GM21526 (cell line): ENCODE measurements at regions not wholly inside any gene's neighbourhood (a gene's known extent, or its start where the extent isn't known, plus 50 kb on each side); places are given as distances from the start of the nearest gene placed in this dataset.

Experiments
- ATAC-seq: cut with Tn5 transposase; IDR thresholded peaks from one replicate; pipeline ENCODE4 v1.9.1; 2021; ENCODE audit warnings: moderate library complexity; ENCODE audit not compliant: unreplicated experiment, low FRiP score

GRCh38 chr5:165504674-165505073 is 1999.3 kb downstream of the MAT2B start:
- ATAC-seq, result no peak

GRCh38 chr5:165508286-165508685 is 2002.9 kb downstream of the MAT2B start:
- no peak for ATAC-seq

- no peak for ATAC-seq
Measured at GRCh38 chr5:165508861-165509260, 2003.4 kb downstream of the MAT2B start.

- ATAC-seq, result no peak
Measured at GRCh38 chr5:165521816-165522610, 2016.6 kb downstream of the MAT2B start.

- ATAC-seq, result no peak
Measured at GRCh38 chr5:165525271-165525670, 2019.9 kb downstream of the MAT2B start.

- no peak for ATAC-seq
Measured at GRCh38 chr5:165526357-165526756, 2020.9 kb downstream of the MAT2B start.

GRCh38 chr5:165527577-165527976 is 2022.2 kb downstream of the MAT2B start:
- ATAC-seq, result no peak

- no peak for ATAC-seq
Measured at GRCh38 chr5:165538065-165538464, 2032.6 kb downstream of the MAT2B start.

- no peak for ATAC-seq
Measured at GRCh38 chr5:165559645-165560044, 2054.2 kb downstream of the MAT2B start.

- ATAC-seq, result no peak
Measured at GRCh38 chr5:165560648-165561047, 2055.2 kb downstream of the MAT2B start.

- ATAC-seq, result no peak
Measured at GRCh38 chr5:165565911-165566310, 2060.5 kb downstream of the MAT2B start.

GRCh38 chr5:165569551-165569950 is 2064.1 kb downstream of the MAT2B start:
- no peak for ATAC-seq

- no peak for ATAC-seq
Measured at GRCh38 chr5:165573445-165573844, 2068.0 kb downstream of the MAT2B start.

- no peak for ATAC-seq
Measured at GRCh38 chr5:165574100-165574499, 2068.7 kb downstream of the MAT2B start.

GRCh38 chr5:165576678-165577275 is 2071.4 kb downstream of the MAT2B start:
- no peak for ATAC-seq

- no peak for ATAC-seq
Measured at GRCh38 chr5:165579911-165580310, 2074.5 kb downstream of the MAT2B start.

- ATAC-seq, result no peak
Measured at GRCh38 chr5:165594693-165595092, 2089.3 kb downstream of the MAT2B start.

- ATAC-seq, result no peak
Measured at GRCh38 chr5:165602529-165602928, 2097.1 kb downstream of the MAT2B start.

GRCh38 chr5:165607026-165607425 is 2101.6 kb downstream of the MAT2B start:
- ATAC-seq, result no peak

- ATAC-seq, result no peak
Measured at GRCh38 chr5:165609871-165610270, 2104.5 kb downstream of the MAT2B start.

- no peak for ATAC-seq
Measured at GRCh38 chr5:165616490-165617405, 2111.3 kb downstream of the MAT2B start.
